Left lung (tissue), 4 donors: ENCODE measurements at regions not wholly inside any gene's neighbourhood (a gene's known extent, or its start where the extent isn't known, plus 50 kb on each side); places are given as distances from the start of the nearest gene placed in this dataset.

ENCODE experiments used
- ATAC-seq: fragments of 200-7000 bp; cut with Tn5 transposase; one replicate; pipeline ENCODE4 v1.9.1; 2020; ENCODE audit warnings: moderate library complexity
- DNase-seq, 4 donors: peaks; one replicate each; pipeline ENCODE4 v3.0.0-alpha.2; 2013 to 2020
- H3K27ac ChIP-seq, 2 donors: fragments of 200-600 bp; sonication (generic) in 1 of 2; one replicate each; pipeline versions ENCODE4 v1.5.0 to v1.8.0; 2020 to 2021
- H3K27me3 ChIP-seq, 2 donors: fragments of 200-600 bp; sonication (generic) in 1 of 2; one replicate each; pipeline versions ENCODE4 v1.5.0 to v1.8.0; 2020 to 2021
- H3K36me3 ChIP-seq, 2 donors: fragments of 200-600 bp; sonication (generic) in 1 of 2; one replicate each; pipeline versions ENCODE4 v1.5.0 to v1.8.0; 2020 to 2021
- H3K4me1 ChIP-seq, 2 donors: fragments of 200-600 bp; one replicate each; pipeline ENCODE4 v1.8.0; 2021
- H3K4me3 ChIP-seq, 2 donors: fragments of 200-600 bp; sonication (generic) in 1 of 2; one replicate each; pipeline versions ENCODE4 v1.5.0 to v1.8.0; 2020 to 2021; ENCODE audit warnings: mild to moderate bottlenecking in 1 of 2
- H3K9me3 ChIP-seq, 2 donors: fragments of 200-600 bp; sonication (generic) in 1 of 2; one replicate each; pipeline versions ENCODE4 v1.5.0 to v1.8.0; 2020 to 2021
- intact Hi-C, 2 donors: fragments of 100-400 bp; cut with DNase I; formaldehyde crosslinking; loops; one replicate each; pipeline versions ENCODE4 v1.11.2 to v1.14.2; 2022
- TF ChIP-seq, protein P1 (sequence below), 2 donors: fragments of 200-600 bp; sonication (generic) in 1 of 2; IDR thresholded peaks; one replicate each; pipeline versions ENCODE4 v1.5.0 to v1.8.0; 2021; ENCODE audit warnings: antibody characterized with exemption in 2 of 2
- donor health status: DM: no; HTN: yes; CAD: no.
- donor health status: DM: no; HTN: no; CAD: no.

GRCh38 chr13:80654638-80655249 lies 313.8 kb upstream of the SPRY2 start:
- peak in 3 of 4 donors; percentile 29 to 83 (median 35) for DNase-seq
- peak; percentile 80 for ATAC-seq
- intact Hi-C loops, result no loop called here
- H3K4me3 ChIP-seq, result peak overlapping the region; percentile 26 to 31
- H3K4me1 ChIP-seq, result no peaks in the 10 kb centered on the region
- H3K36me3 ChIP-seq, result no peaks in the 10 kb centered on the region
- TF ChIP-seq, protein P1, sequence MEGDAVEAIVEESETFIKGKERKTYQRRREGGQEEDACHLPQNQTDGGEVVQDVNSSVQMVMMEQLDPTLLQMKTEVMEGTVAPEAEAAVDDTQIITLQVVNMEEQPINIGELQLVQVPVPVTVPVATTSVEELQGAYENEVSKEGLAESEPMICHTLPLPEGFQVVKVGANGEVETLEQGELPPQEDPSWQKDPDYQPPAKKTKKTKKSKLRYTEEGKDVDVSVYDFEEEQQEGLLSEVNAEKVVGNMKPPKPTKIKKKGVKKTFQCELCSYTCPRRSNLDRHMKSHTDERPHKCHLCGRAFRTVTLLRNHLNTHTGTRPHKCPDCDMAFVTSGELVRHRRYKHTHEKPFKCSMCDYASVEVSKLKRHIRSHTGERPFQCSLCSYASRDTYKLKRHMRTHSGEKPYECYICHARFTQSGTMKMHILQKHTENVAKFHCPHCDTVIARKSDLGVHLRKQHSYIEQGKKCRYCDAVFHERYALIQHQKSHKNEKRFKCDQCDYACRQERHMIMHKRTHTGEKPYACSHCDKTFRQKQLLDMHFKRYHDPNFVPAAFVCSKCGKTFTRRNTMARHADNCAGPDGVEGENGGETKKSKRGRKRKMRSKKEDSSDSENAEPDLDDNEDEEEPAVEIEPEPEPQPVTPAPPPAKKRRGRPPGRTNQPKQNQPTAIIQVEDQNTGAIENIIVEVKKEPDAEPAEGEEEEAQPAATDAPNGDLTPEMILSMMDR (IDR thresholded peaks at IDR 0.05), result no peak
- H3K27ac ChIP-seq, result no peak overlapping the region
- H3K27me3 ChIP-seq, result peaks cover 0 to 11% of the 10 kb centered on the region in 2 donors
- peaks cover 0 to 22% of the 10 kb centered on the region in 2 donors for H3K9me3 ChIP-seq

- no peak for DNase-seq
- TF ChIP-seq, protein P1 (IDR thresholded peaks at IDR 0.05), result no peak
- intact Hi-C loops, result no loop called here
- Histone ChIP-seq H3K27ac (no peak overlapping the region), H3K27me3 (peaks cover 0 to 1% of the 10 kb centered on the region in 2 donors), H3K4me1 (no peaks in the 10 kb centered on the region), H3K4me3 (no peak overlapping the region), H3K36me3 (no peaks in the 10 kb centered on the region), H3K9me3 (peaks cover 0 to 5% of the 10 kb centered on the region in 2 donors)
- ATAC-seq, result no peak
Measured at GRCh38 chr13:80649274-80649673, 308.3 kb upstream of the SPRY2 start.

- intact Hi-C loops, result no loop called here
- Histone ChIP-seq H3K4me3 (no peak overlapping the region), H3K36me3 (no peaks in the 10 kb centered on the region), H3K27me3 (no peaks in the 10 kb centered on the region), H3K9me3 (no peaks in the 10 kb centered on the region), H3K4me1 (no peaks in the 10 kb centered on the region), H3K27ac (no peak overlapping the region)
- TF ChIP-seq, protein P1 (IDR thresholded peaks at IDR 0.05), result no peak
- ATAC-seq (no peak), DNase-seq (no peak)
Measured at GRCh38 chr13:80642641-80643040, 301.7 kb upstream of the SPRY2 start.

DNA sequence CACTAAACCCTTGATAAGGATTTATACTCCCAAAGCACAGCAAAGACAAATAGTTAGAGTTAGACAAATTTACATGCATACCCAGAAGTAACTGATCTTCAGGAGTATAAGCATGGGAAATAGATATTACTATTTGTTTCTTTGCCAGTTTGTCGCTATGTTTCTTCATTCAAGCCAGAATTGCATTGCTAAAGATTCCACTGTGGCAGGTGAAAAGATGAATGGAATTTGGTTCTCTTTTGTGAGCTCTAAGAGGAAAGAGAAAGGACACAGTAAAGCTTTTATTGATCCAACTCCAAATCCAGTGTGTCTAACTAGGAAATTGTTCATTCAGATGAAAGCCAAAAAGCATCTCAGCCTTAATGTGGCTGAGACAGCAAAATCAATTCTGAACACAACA lies 292.3 kb upstream of the SPRY2 start:
- no peaks in the 10 kb centered on the region for H3K36me3 ChIP-seq
- H3K27me3 ChIP-seq, result no peaks in the 10 kb centered on the region
- TF ChIP-seq, protein P1 (IDR thresholded peaks at IDR 0.05), result no peak
- H3K27ac ChIP-seq, result no peak overlapping the region
- H3K4me1 ChIP-seq, result peaks cover 0 to 5% of the 10 kb centered on the region in 2 donors
- H3K4me3 ChIP-seq, result no peak overlapping the region
- no peaks in the 10 kb centered on the region for H3K9me3 ChIP-seq
- intact Hi-C loops, result no loop called here
- ATAC-seq (no peak), DNase-seq (no peak)

DNA sequence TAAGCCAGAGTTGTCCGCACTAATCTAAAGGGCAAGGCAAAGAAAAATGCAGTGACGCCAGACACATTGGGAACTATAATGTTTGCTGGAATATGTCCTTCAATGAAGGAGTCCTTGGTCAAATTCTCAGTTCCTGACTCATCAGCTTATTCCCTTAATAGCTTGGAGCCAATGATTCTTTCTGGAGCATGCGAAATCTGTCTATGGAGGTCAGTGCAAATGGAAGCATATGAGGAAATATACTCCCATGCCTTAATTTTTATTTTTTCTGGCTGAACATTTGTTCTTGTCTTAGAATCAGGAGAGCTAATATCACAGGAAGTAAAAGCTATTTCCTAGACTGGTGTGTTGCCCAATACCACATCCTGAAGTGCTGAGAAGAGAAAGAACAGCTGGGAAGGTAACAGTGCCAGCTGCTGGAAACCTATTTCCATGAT lies 289.8 kb upstream of the SPRY2 start:
- Histone ChIP-seq H3K36me3 (no peaks in the 10 kb centered on the region), H3K4me1 (peaks cover 0 to 5% of the 10 kb centered on the region in 2 donors), H3K9me3 (no peaks in the 10 kb centered on the region), H3K27me3 (no peaks in the 10 kb centered on the region), H3K27ac (peak overlapping the region in 1 of 2 donors; percentile 34), H3K4me3 (no peak overlapping the region)
- ATAC-seq, result peak; percentile 75
- intact Hi-C loops, result no loop called here
- TF ChIP-seq, protein P1 (IDR thresholded peaks at IDR 0.05), result no peak
- DNase-seq, result peak in 1 of 4 donors; percentile 50
